NCI-H526 (cell line): ENCODE measurements at regions not wholly inside any gene's neighbourhood (a gene's known extent, or its start where the extent isn't known, plus 50 kb on each side); places are given as distances from the start of the nearest gene placed in this dataset.
A peak's percentile ranks its signal among the peaks of the same experiment; 100 is the strongest.

ENCODE experiments used
- DNase-seq, 2 experiments: peaks; one replicate each; lab custom pipeline; 2025; lab: John Stamatoyannopoulos, UW

GRCh38 chr18:8536922-8537321 lies 72.3 kb upstream of the RAB12 start:
- no peak for DNase-seq

- DNase-seq = no peak
These were observed 71.8 kb upstream of the RAB12 start for GRCh38 chr18:8537400-8537799.

- no peak for DNase-seq
These were observed 70.3 kb upstream of the RAB12 start for GRCh38 chr18:8538935-8539334.

- no peak for DNase-seq
These were observed 62.6 kb upstream of the RAB12 start for GRCh38 chr18:8546677-8547076.

- no peak for DNase-seq
These were observed 61.1 kb upstream of the RAB12 start for GRCh38 chr18:8548186-8548585.

- peak; percentile 31 to 56 for DNase-seq
These were observed 59.9 kb upstream of the RAB12 start for GRCh38 chr18:8549254-8549757.

- no peak for DNase-seq
These were observed 57.1 kb upstream of the RAB12 start for GRCh38 chr18:8552151-8552550.

- no peak for DNase-seq
These were observed 54.9 kb upstream of the RAB12 start for GRCh38 chr18:8554354-8554753.

- DNase-seq = no peak
These were observed 52.8 kb upstream of the RAB12 start for GRCh38 chr18:8556424-8556823.
